Neural cell (in vitro differentiated cells): ENCODE measurements at regions not wholly inside any gene's neighbourhood (a gene's known extent, or its start where the extent isn't known, plus 50 kb on each side); places are given as distances from the start of the nearest gene placed in this dataset.

Experiments used
- CTCF ChIP-seq: fragments of 450-650 bp; IDR thresholded peaks from 2 replicates; pipeline ENCODE4 v1.5.1; 2014; ENCODE audit warnings: antibody characterized with exemption, mild to moderate bottlenecking, moderate library complexity; ENCODE audit not compliant: poor library complexity, severe bottlenecking
- EZH2 ChIP-seq: fragments of 200-600, 300-800 bp; shearing (Covaris generic), sonication (generic); IDR thresholded peaks from 2 replicates; pipeline ENCODE4 v1.6.1; 2014; ENCODE audit warnings: antibody characterized with exemption, low read length, borderline replicate concordance, mild to moderate bottlenecking; ENCODE audit not compliant: insufficient read depth, poor library complexity, severe bottlenecking
- POLR2AphosphoS5 ChIP-seq: IDR thresholded peaks from 2 replicates; pipeline ENCODE4 v1.6.1; 2012
- RAD21 ChIP-seq: fragments of 450-650 bp; conservative IDR thresholded peaks from 2 replicates; pipeline ENCODE4 v1.6.1; 2014; ENCODE audit warnings: antibody characterized with exemption, mild to moderate bottlenecking, moderate library complexity
- TAF1 ChIP-seq: IDR thresholded peaks from 2 replicates; pipeline ENCODE4 v1.6.1; 2012; ENCODE audit warnings: low read depth

GRCh38 chr20:12875510-12875909, 133.3 kb upstream of the SPTLC3 start:
- TF ChIP-seq EZH2 (no peak), CTCF (no peak), TAF1 (no peak), RAD21 (no peak), POLR2AphosphoS5 (no peak)
